ENCODE measurements at regions not wholly inside any gene's neighbourhood (a gene's known extent, or its start where the extent isn't known, plus 50 kb on each side); places are given as distances from the start of the nearest gene placed in this dataset.

- TF ChIP-seq CTCF (IDR thresholded peaks at IDR 0.05; ENCODE audit: control extremely low read depth in 1 of 3, insufficient read depth in 1 of 3, low read depth in 1 of 3, low read length in 3 of 3) = no peak
- TF ChIP-seq CEBPB (IDR thresholded peaks at IDR 0.05; ENCODE audit: low read depth, low read length) = no peak
- TF ChIP-seq SRF (IDR thresholded peaks at IDR 0.05; ENCODE audit: low read depth, low read length) = no peak
- TF ChIP-seq NANOG (IDR thresholded peaks at IDR 0.05; ENCODE audit: insufficient read depth, low read depth, low read length, poor library complexity, severe bottlenecking) = no peak
- no peak for TF ChIP-seq CBX5 (IDR thresholded peaks at IDR 0.05; ENCODE audit: low read depth, low read length)
- TF ChIP-seq CTBP2 (IDR thresholded peaks at IDR 0.05; ENCODE audit: borderline replicate concordance, insufficient read depth, insufficient read length, low read length) = no peak
These were observed 66.6 kb upstream of the ABLIM1 start (continued) for GRCh38 chr10:114724716-114725106.
